ENCODE measurements at regions not wholly inside any gene's neighbourhood (a gene's known extent, or its start where the extent isn't known, plus 50 kb on each side); places are given as distances from the start of the nearest gene placed in this dataset.
"Not testable (repeated sequence)": the region's sequence is repeated elsewhere in the genome, so short reads cannot be mapped to it uniquely, and the experiment has no call there.

- H3K27ac ChIP-seq (ENCODE audit: low read depth, low read length) = no peak overlapping the region
- no peaks in the 10 kb centered on the region for H3K4me1 ChIP-seq (ENCODE audit: control insufficient read depth, insufficient read depth, low read length)
- no peak for DNase-seq (ENCODE audit: low read depth in 4 of 6, low spot score in 6 of 6)
- no peaks in the 10 kb centered on the region for H3K36me3 ChIP-seq (ENCODE audit: control insufficient read depth, insufficient read depth, low read length)
- H3K27me3 ChIP-seq (ENCODE audit: control insufficient read depth, insufficient read depth, low read length) = no peaks in the 10 kb centered on the region
- H3K9me3 ChIP-seq (ENCODE audit: control insufficient read depth, insufficient read depth, low read length) = no peaks in the 10 kb centered on the region
- H3K4me3 ChIP-seq (ENCODE audit: low read depth, low read length) = no peak overlapping the region
- WGBS (ENCODE audit: insufficient coverage) = no CpG with 5 or more reads among the region's 1 CpG
Measured at GRCh38 chr6:105678516-105678915, 275.6 kb upstream of the PREP start.

- WGBS (ENCODE audit: insufficient coverage) = 100% methylated on average over 2 of the region's 2 CpGs
Measured at GRCh38 chr6:105677671-105678475, 275.0 kb upstream of the PREP start.

GRCh38 chr6:105676857-105677256, 274.0 kb upstream of the PREP start:
- Histone ChIP-seq H3K27ac (ENCODE audit: low read depth, low read length) (no peak overlapping the region), H3K4me1 (ENCODE audit: control insufficient read depth, insufficient read depth, low read length) (no peaks in the 10 kb centered on the region), H3K36me3 (ENCODE audit: control insufficient read depth, insufficient read depth, low read length) (no peaks in the 10 kb centered on the region), H3K27me3 (ENCODE audit: control insufficient read depth, insufficient read depth, low read length) (no peaks in the 10 kb centered on the region), H3K9me3 (ENCODE audit: control insufficient read depth, insufficient read depth, low read length) (no peaks in the 10 kb centered on the region), H3K4me3 (ENCODE audit: low read depth, low read length) (no peak overlapping the region)
- no peak for DNase-seq (ENCODE audit: low read depth in 4 of 6, low spot score in 6 of 6)
- WGBS (ENCODE audit: insufficient coverage) = 81% methylated on average over 3 of the region's 3 CpGs

More at GRCh38 chr6:105677671-105678475, 275.0 kb upstream of the PREP start:
- Histone ChIP-seq H3K27me3 (ENCODE audit: control insufficient read depth, insufficient read depth, low read length) (no peaks in the 10 kb centered on the region), H3K4me1 (ENCODE audit: control insufficient read depth, insufficient read depth, low read length) (no peaks in the 10 kb centered on the region), H3K4me3 (ENCODE audit: low read depth, low read length) (no peak overlapping the region), H3K9me3 (ENCODE audit: control insufficient read depth, insufficient read depth, low read length) (no peaks in the 10 kb centered on the region), H3K36me3 (ENCODE audit: control insufficient read depth, insufficient read depth, low read length) (no peaks in the 10 kb centered on the region), H3K27ac (ENCODE audit: low read depth, low read length) (no peak overlapping the region)
- no peak for DNase-seq (ENCODE audit: low read depth in 4 of 6, low spot score in 6 of 6)

- Histone ChIP-seq H3K4me1 (ENCODE audit: control insufficient read depth, insufficient read depth, low read length) (no peaks in the 10 kb centered on the region), H3K36me3 (ENCODE audit: control insufficient read depth, insufficient read depth, low read length) (no peaks in the 10 kb centered on the region), H3K9me3 (ENCODE audit: control insufficient read depth, insufficient read depth, low read length) (no peaks in the 10 kb centered on the region), H3K27ac (ENCODE audit: low read depth, low read length) (no peak overlapping the region), H3K27me3 (ENCODE audit: control insufficient read depth, insufficient read depth, low read length) (no peaks in the 10 kb centered on the region), H3K4me3 (ENCODE audit: low read depth, low read length) (no peak overlapping the region)
- 36% methylated on average over 1 of the region's 5 CpGs for WGBS (ENCODE audit: insufficient coverage)
- DNase-seq (ENCODE audit: low read depth in 4 of 6, low spot score in 6 of 6) = no peak
Measured at GRCh38 chr6:105675715-105676397, 273.0 kb upstream of the PREP start.

- H3K4me3 ChIP-seq (ENCODE audit: low read depth, low read length); H3K36me3 ChIP-seq (ENCODE audit: control insufficient read depth, insufficient read depth, low read length); H3K4me1 ChIP-seq (ENCODE audit: control insufficient read depth, insufficient read depth, low read length); DNase-seq (ENCODE audit: low read depth in 4 of 6, low spot score in 6 of 6); H3K9me3 ChIP-seq (ENCODE audit: control insufficient read depth, insufficient read depth, low read length); H3K27me3 ChIP-seq (ENCODE audit: control insufficient read depth, insufficient read depth, low read length); H3K27ac ChIP-seq (ENCODE audit: low read depth, low read length): not testable (repeated sequence)
- 100% methylated on average over 1 of the region's 2 CpGs for WGBS (ENCODE audit: insufficient coverage)
Measured at GRCh38 chr6:105672856-105673538, 270.1 kb upstream of the PREP start.

- no peaks in the 10 kb centered on the region for H3K27me3 ChIP-seq (ENCODE audit: control insufficient read depth, insufficient read depth, low read length)
- DNase-seq (ENCODE audit: low read depth in 4 of 6, low spot score in 6 of 6) = no peak
- peaks cover 3% of the 10 kb centered on the region for H3K9me3 ChIP-seq (ENCODE audit: control insufficient read depth, insufficient read depth, low read length)
- H3K4me1 ChIP-seq (ENCODE audit: control insufficient read depth, insufficient read depth, low read length) = no peaks in the 10 kb centered on the region
- no peak overlapping the region for H3K4me3 ChIP-seq (ENCODE audit: low read depth, low read length)
- 100% methylated on average over 3 of the region's 5 CpGs for WGBS (ENCODE audit: insufficient coverage)
- no peak overlapping the region for H3K27ac ChIP-seq (ENCODE audit: low read depth, low read length)
- H3K36me3 ChIP-seq (ENCODE audit: control insufficient read depth, insufficient read depth, low read length) = no peaks in the 10 kb centered on the region
Measured at GRCh38 chr6:105669232-105669631, 266.4 kb upstream of the PREP start.

- Histone ChIP-seq H3K27me3 (ENCODE audit: control insufficient read depth, insufficient read depth, low read length) (no peaks in the 10 kb centered on the region), H3K27ac (ENCODE audit: low read depth, low read length) (no peak overlapping the region), H3K9me3 (ENCODE audit: control insufficient read depth, insufficient read depth, low read length) (peaks cover 3% of the 10 kb centered on the region), H3K4me1 (ENCODE audit: control insufficient read depth, insufficient read depth, low read length) (no peaks in the 10 kb centered on the region), H3K4me3 (ENCODE audit: low read depth, low read length) (no peak overlapping the region), H3K36me3 (ENCODE audit: control insufficient read depth, insufficient read depth, low read length) (no peaks in the 10 kb centered on the region)
- DNase-seq (ENCODE audit: low read depth in 4 of 6, low spot score in 6 of 6) = no peak
- WGBS (ENCODE audit: insufficient coverage) = 85% methylated on average over 9 of the region's 12 CpGs
Measured at GRCh38 chr6:105667056-105667455, 264.2 kb upstream of the PREP start.

- H3K9me3 ChIP-seq (ENCODE audit: control insufficient read depth, insufficient read depth, low read length) = peaks cover 3% of the 10 kb centered on the region
- H3K4me3 ChIP-seq (ENCODE audit: low read depth, low read length) = no peak overlapping the region
- H3K27ac ChIP-seq (ENCODE audit: low read depth, low read length) = no peak overlapping the region
- H3K27me3 ChIP-seq (ENCODE audit: control insufficient read depth, insufficient read depth, low read length) = no peaks in the 10 kb centered on the region
- no CpG with 5 or more reads among the region's 2 CpGs for WGBS (ENCODE audit: insufficient coverage)
- H3K4me1 ChIP-seq (ENCODE audit: control insufficient read depth, insufficient read depth, low read length) = no peaks in the 10 kb centered on the region
- H3K36me3 ChIP-seq (ENCODE audit: control insufficient read depth, insufficient read depth, low read length) = no peaks in the 10 kb centered on the region
- DNase-seq (ENCODE audit: low read depth in 4 of 6, low spot score in 6 of 6) = no peak
Measured at GRCh38 chr6:105664931-105665330, 262.0 kb upstream of the PREP start.

GRCh38 chr6:105651969-105652368, 249.1 kb upstream of the PREP start:
- Histone ChIP-seq H3K4me3 (ENCODE audit: low read depth, low read length) (no peak overlapping the region), H3K27me3 (ENCODE audit: control insufficient read depth, insufficient read depth, low read length) (no peaks in the 10 kb centered on the region), H3K4me1 (ENCODE audit: control insufficient read depth, insufficient read depth, low read length) (no peaks in the 10 kb centered on the region), H3K9me3 (ENCODE audit: control insufficient read depth, insufficient read depth, low read length) (no peaks in the 10 kb centered on the region), H3K27ac (ENCODE audit: low read depth, low read length) (no peak overlapping the region), H3K36me3 (ENCODE audit: control insufficient read depth, insufficient read depth, low read length) (no peaks in the 10 kb centered on the region)
- no CpG with 5 or more reads among the region's 2 CpGs for WGBS (ENCODE audit: insufficient coverage)
- DNase-seq (ENCODE audit: low read depth in 4 of 6, low spot score in 6 of 6) = no peak

Data from spinal cord (tissue), 9 donors.